Right lobe of liver (tissue), 4 donors: ENCODE measurements at regions not wholly inside any gene's neighbourhood (a gene's known extent, or its start where the extent isn't known, plus 50 kb on each side); places are given as distances from the start of the nearest gene placed in this dataset.

Experiments
- POLR2A ChIP-seq: fragments of 450-650 bp; IDR thresholded peaks from one replicate; pipeline ENCODE4 v1.6.1; 2017; ENCODE audit warnings: antibody characterized with exemption, mild to moderate bottlenecking
- TF ChIP-seq, protein P1 (sequence below), 4 donors: fragments of 200-600 bp in 3 of 4; fragments of 450-650 bp in 1 of 4; IDR thresholded peaks; one replicate each; pipeline versions ENCODE4 v1.5.1 to v1.8.0; 2016 to 2022; ENCODE audit warnings: antibody characterized with exemption in 4 of 4, mild to moderate bottlenecking in 2 of 4
- donor health status: DM: no; HTN: no; CAD: no.
- donor health status: DM: no; HTN: no; CAD: no.
- donor health status: DM: no; HTN: yes; CAD: no.

DNA sequence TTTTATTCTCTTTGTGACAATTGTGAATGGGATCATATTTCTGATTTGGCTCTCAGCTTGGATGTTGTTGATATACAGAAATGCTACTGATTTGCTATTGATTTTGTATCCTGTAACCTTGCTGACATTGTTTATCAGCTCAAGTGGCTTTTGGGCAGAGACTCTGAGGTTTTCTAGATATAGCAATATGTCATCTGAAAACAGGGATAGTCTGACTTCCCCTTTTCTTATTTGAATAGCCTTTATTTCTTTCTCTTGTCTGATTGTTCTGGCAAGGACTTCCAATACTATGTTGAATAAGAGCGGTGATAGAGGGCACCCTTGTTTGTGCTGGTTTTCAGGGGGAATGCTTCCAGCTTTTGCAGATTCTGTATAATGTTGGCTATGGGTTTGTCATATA, 150.8 kb downstream of the FASLG start:
- TF ChIP-seq POLR2A, result no peak
- TF ChIP-seq, protein P1, sequence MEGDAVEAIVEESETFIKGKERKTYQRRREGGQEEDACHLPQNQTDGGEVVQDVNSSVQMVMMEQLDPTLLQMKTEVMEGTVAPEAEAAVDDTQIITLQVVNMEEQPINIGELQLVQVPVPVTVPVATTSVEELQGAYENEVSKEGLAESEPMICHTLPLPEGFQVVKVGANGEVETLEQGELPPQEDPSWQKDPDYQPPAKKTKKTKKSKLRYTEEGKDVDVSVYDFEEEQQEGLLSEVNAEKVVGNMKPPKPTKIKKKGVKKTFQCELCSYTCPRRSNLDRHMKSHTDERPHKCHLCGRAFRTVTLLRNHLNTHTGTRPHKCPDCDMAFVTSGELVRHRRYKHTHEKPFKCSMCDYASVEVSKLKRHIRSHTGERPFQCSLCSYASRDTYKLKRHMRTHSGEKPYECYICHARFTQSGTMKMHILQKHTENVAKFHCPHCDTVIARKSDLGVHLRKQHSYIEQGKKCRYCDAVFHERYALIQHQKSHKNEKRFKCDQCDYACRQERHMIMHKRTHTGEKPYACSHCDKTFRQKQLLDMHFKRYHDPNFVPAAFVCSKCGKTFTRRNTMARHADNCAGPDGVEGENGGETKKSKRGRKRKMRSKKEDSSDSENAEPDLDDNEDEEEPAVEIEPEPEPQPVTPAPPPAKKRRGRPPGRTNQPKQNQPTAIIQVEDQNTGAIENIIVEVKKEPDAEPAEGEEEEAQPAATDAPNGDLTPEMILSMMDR (IDR thresholded peaks at IDR 0.05), result no peak
